CD14-positive monocyte (primary cell): ENCODE measurements at regions not wholly inside any gene's neighbourhood (a gene's known extent, or its start where the extent isn't known, plus 50 kb on each side); places are given as distances from the start of the nearest gene placed in this dataset.

Experiments used
- DNase-seq, 3 donors: peaks; one replicate each; pipeline ENCODE4 v3.0.0-alpha.2; 2011 to 2022
- H2AFZ ChIP-seq: 2 replicates; pipeline ENCODE4 v1.6.0; 2012; ENCODE audit warnings: mild to moderate bottlenecking, low read depth, low read length, inconsistent platforms; ENCODE audit not compliant: insufficient read depth, poor library complexity, severe bottlenecking
- H3K27ac ChIP-seq, 2 donors: 1 replicate in 1 of 2; 2 replicates in 1 of 2; pipeline ENCODE4 v1.5.1; 2012 to 2013; ENCODE audit warnings: low read length in 2 of 2, control low read depth in 1 of 2, inconsistent platforms in 1 of 2, low read depth in 1 of 2, mild to moderate bottlenecking in 1 of 2
- H3K27me3 ChIP-seq, 2 donors: one replicate each; pipeline versions ENCODE4 v1.6.0 to v1.6.1; 2011 to 2013; ENCODE audit warnings: low read length in 2 of 2; ENCODE audit not compliant: control insufficient read depth in 2 of 2, insufficient read depth in 2 of 2
- H3K36me3 ChIP-seq, 2 donors: replicated peaks in 1 of 2; 1 replicate in 1 of 2; 2 replicates in 1 of 2; pipeline versions ENCODE4 v1.5.1 to v1.6.1; 2012 to 2013; ENCODE audit warnings: low read length in 2 of 2, control low read depth in 1 of 2, inconsistent platforms in 1 of 2, mild to moderate bottlenecking in 1 of 2; ENCODE audit not compliant: insufficient read depth in 2 of 2, control insufficient read depth in 1 of 2
- H3K4me1 ChIP-seq, 2 donors: 1 replicate in 1 of 2; 2 replicates in 1 of 2; pipeline versions ENCODE4 v1.5.1 to v1.6.1; 2012 to 2013; ENCODE audit warnings: low read length in 2 of 2, control low read depth in 1 of 2, inconsistent platforms in 1 of 2, mild to moderate bottlenecking in 1 of 2, moderate library complexity in 1 of 2; ENCODE audit not compliant: insufficient read depth in 2 of 2, control insufficient read depth in 1 of 2
- H3K4me2 ChIP-seq: replicated peaks from 2 replicates; pipeline ENCODE3; 2012; ENCODE audit warnings: low read length, moderate library complexity, mild to moderate bottlenecking; ENCODE audit not compliant: poor library complexity, severe bottlenecking; ENCODE audit errors: extremely low read depth
- H3K4me3 ChIP-seq, 3 experiments: fragments of 200-600 bp in 1 of 3; sonication (generic) in 1 of 3; replicated peaks in 1 of 3; 1 replicate in 2 of 3; 2 replicates in 1 of 3; pipeline ENCODE4 v1.5.1; 2011 to 2013; ENCODE audit warnings: low read length in 3 of 3, mild to moderate bottlenecking in 3 of 3, control low read depth in 2 of 3, low read depth in 2 of 3, inconsistent platforms in 1 of 3, moderate library complexity in 1 of 3
- H3K79me2 ChIP-seq: 2 replicates; pipeline ENCODE4 v1.6.0; 2012; ENCODE audit warnings: mild to moderate bottlenecking, control low read depth, inconsistent platforms, low read length, moderate library complexity; ENCODE audit not compliant: insufficient read depth
- H3K9ac ChIP-seq: 2 replicates; pipeline ENCODE4 v1.6.0; 2017; ENCODE audit warnings: low read length, mild to moderate bottlenecking; ENCODE audit not compliant: insufficient read depth, poor library complexity, severe bottlenecking
- H3K9me3 ChIP-seq, 2 donors: replicated peaks in 1 of 2; 1 replicate in 1 of 2; 2 replicates in 1 of 2; pipeline versions ENCODE4 v1.5.1 to v1.6.1; 2012 to 2013; ENCODE audit warnings: low read length in 2 of 2, control low read depth in 1 of 2; ENCODE audit not compliant: control insufficient read depth in 1 of 2, insufficient read depth in 1 of 2
- H4K20me1 ChIP-seq: 2 replicates; pipeline ENCODE4 v1.6.0; 2012; ENCODE audit warnings: mild to moderate bottlenecking, low read length, control low read depth, moderate library complexity; ENCODE audit not compliant: insufficient read depth
- H3K27ac Mint-ChIP-seq, 7 donors: one replicate each; pipeline ENCODE4 v1.8.0; 2020; ENCODE audit warnings: mild to moderate bottlenecking in 7 of 7, mixed read lengths in 7 of 7, moderate library complexity in 6 of 7, inconsistent platforms in 2 of 7
- H3K27me3 Mint-ChIP-seq, 3 donors: one replicate each; pipeline ENCODE4 v1.8.0; 2021 to 2022; ENCODE audit warnings: low read depth in 3 of 3, mild to moderate bottlenecking in 3 of 3, mixed read lengths in 3 of 3, moderate library complexity in 3 of 3, inconsistent platforms in 1 of 3
- H3K36me3 Mint-ChIP-seq, 2 donors: one replicate each; pipeline ENCODE4 v1.8.0; 2020; ENCODE audit warnings: mixed read lengths in 2 of 2, inconsistent platforms in 1 of 2, mild to moderate bottlenecking in 1 of 2
- H3K4me1 Mint-ChIP-seq: one replicate; pipeline ENCODE4 v1.8.0; 2020; ENCODE audit warnings: mild to moderate bottlenecking, mixed read lengths
- H3K4me3 Mint-ChIP-seq, 2 donors: one replicate each; pipeline ENCODE4 v1.8.0; 2020; ENCODE audit warnings: mild to moderate bottlenecking in 2 of 2, mixed read lengths in 2 of 2, moderate library complexity in 1 of 2
- H3K9me3 Mint-ChIP-seq, 7 donors: one replicate each; pipeline ENCODE4 v1.8.0; 2020 to 2022; ENCODE audit warnings: mixed read lengths in 7 of 7, mild to moderate bottlenecking in 6 of 7, moderate library complexity in 6 of 7, inconsistent platforms in 2 of 7
- CTCF ChIP-seq: fragments of 200-600 bp; IDR thresholded peaks from one replicate; pipeline ENCODE4 v1.8.0; 2022; ENCODE audit warnings: antibody characterized with exemption, mild to moderate bottlenecking
- WGBS: methylation state at CpG from one replicate; pipeline ENCODE4 v1.1.5; 2013; ENCODE audit warnings: missing lambda C conversion rate; ENCODE audit not compliant: insufficient coverage; 5-methylcytosine and 5-hydroxymethylcytosine counted together
- intact Hi-C, 2 donors: fragments of 100-400 bp; cut with micrococcal nuclease; formaldehyde crosslinking; loops; one replicate each; pipeline versions ENCODE4 v1.15.0 to v1.15.1; 2023

DNA sequence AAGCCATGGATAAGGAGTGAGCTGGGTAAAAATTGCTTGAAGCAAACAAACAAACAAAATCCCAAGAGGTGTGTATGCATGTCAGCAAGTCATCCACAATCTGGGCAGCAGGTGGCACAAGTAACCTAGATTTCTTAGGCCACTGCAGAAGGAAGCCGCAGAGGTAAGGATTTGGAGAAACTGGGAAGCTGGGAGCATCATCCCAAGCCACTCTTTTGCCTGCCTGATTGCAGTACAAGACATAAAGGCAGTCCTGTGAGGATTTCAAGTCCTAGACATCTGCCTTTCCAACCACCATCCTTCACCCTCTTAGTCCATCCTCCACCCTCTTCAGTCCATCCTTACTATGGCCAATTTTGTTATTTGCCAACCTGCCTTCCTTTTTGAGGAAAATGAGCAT is 67.2 kb upstream of the BMAL1 start:
- Histone ChIP-seq H3K27ac (no peak overlapping the region), H3K9ac (no peak overlapping the region), H2AFZ (no peak overlapping the region), H3K36me3 (no peaks in the 10 kb centered on the region), H3K4me3 (no peak overlapping the region), H3K4me1 (peaks cover 25 to 29% of the 10 kb centered on the region in 2 donors), H3K27me3 (no peaks in the 10 kb centered on the region), H3K4me2 (no peak overlapping the region), H4K20me1 (no peaks in the 10 kb centered on the region), H3K79me2 (no peaks in the 10 kb centered on the region), H3K9me3 (no peaks in the 10 kb centered on the region)
- H3K27me3 Mint-ChIP-seq: peaks cover 0 to 1% (median 0%) of the 10 kb centered on the region in 3 donors
- peak; percentile 45 for TF ChIP-seq CTCF
- intact Hi-C loops: loop anchor here in 1 of 2 donors (10.0 kb wide), 1 partner anchor 124 kb away; no protein-coding TSS in a partner anchor
- H3K9me3 Mint-ChIP-seq: no peaks in the 10 kb centered on the region
- no peak overlapping the region for H3K4me3 Mint-ChIP-seq
- peak in 1 of 3 donors; percentile 10 for DNase-seq
- H3K27ac Mint-ChIP-seq: no peak overlapping the region
- peaks cover 34% of the 10 kb centered on the region for H3K4me1 Mint-ChIP-seq
- 29% methylated on average over 1 of the region's 1 CpG for whole genome bisulfite sequencing
- no peaks in the 10 kb centered on the region for H3K36me3 Mint-ChIP-seq

- no peak for TF ChIP-seq CTCF
- Histone ChIP-seq H4K20me1 (no peaks in the 10 kb centered on the region), H3K36me3 (no peaks in the 10 kb centered on the region), H3K79me2 (no peaks in the 10 kb centered on the region), H3K27ac (no peak overlapping the region), H3K4me2 (no peak overlapping the region), H3K4me1 (peaks cover 0 to 1% of the 10 kb centered on the region in 2 donors), H3K9ac (no peak overlapping the region), H3K9me3 (no peaks in the 10 kb centered on the region), H3K4me3 (no peak overlapping the region), H3K27me3 (no peaks in the 10 kb centered on the region), H2AFZ (no peak overlapping the region)
- intact Hi-C loops: loop anchor here in 1 of 2 donors (10.0 kb wide), 1 partner anchor 121 kb away; no protein-coding TSS in a partner anchor
- H3K4me3 Mint-ChIP-seq: no peak overlapping the region
- WGBS: 83% methylated on average over 2 of the region's 5 CpGs
- DNase-seq: no peak
- peaks cover 0 to 3% (median 2%) of the 10 kb centered on the region in 3 donors for H3K27me3 Mint-ChIP-seq
- no peak overlapping the region for H3K27ac Mint-ChIP-seq
- H3K9me3 Mint-ChIP-seq: peaks cover 0 to 2% (median 0%) of the 10 kb centered on the region in 7 donors
- peaks cover 12% of the 10 kb centered on the region for H3K4me1 Mint-ChIP-seq
- no peaks in the 10 kb centered on the region for H3K36me3 Mint-ChIP-seq
Observed at GRCh38 chr11:13214276-13214675, 63.3 kb upstream of the BMAL1 start.
